SHP77 (cell line): ENCODE measurements at regions not wholly inside any gene's neighbourhood (a gene's known extent, or its start where the extent isn't known, plus 50 kb on each side); places are given as distances from the start of the nearest gene placed in this dataset.
A peak's percentile ranks its signal among the peaks of the same experiment; 100 is the strongest.

Experiments used
- DNase-seq, 2 experiments: peaks; one replicate each; lab custom pipeline; 2025; lab: John Stamatoyannopoulos, UW

DNA sequence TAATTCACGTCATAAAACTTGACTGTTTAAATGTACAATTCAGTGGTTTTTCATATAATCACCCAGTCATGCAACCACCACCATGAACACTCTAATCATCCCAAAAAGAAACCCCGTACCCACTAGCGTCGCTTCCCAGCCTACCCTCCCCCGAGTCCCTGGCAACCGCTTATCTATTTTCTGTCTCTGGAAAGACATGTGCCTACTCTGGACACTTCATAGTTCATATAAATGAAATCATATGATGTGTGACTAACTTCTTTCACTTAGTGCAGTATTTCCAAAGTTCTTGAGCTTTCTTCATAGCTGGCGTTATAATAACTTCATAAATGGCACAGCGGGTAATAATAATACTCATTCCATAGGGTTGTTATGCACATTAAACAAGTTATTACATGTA, 215.2 kb downstream of the MYLK4 start:
- no peak for DNase-seq

DNA sequence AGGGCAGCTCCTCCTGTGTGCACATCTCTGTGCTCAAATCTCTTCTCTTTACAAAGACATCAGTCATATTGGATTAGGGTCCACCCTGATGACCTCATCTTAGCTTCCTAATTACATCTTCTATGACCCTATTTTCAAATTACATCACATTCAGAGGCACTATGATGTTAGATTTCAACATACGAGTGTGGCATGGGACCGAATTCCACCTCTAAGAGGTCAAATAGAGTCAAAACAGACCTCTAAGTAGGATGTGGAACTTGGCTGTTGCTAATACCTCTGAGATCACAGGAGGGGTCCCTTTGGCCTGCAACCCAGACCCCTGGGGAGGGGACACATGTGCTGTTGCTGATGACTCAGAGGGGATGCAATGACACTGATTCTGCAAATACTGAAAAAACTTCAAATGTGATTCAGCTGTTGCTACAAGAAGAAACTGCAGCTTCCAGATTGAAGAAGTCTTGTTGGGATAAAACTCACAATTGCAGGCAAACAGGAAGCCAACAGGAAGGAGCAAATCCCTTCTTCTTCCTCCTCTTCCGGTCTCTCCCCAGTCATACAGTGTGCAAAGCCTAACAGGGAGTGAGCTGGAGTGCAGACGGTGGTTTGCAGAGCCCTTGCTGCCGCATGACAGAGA, 216.2 kb downstream of the MYLK4 start:
- DNase-seq = no peak

DNA sequence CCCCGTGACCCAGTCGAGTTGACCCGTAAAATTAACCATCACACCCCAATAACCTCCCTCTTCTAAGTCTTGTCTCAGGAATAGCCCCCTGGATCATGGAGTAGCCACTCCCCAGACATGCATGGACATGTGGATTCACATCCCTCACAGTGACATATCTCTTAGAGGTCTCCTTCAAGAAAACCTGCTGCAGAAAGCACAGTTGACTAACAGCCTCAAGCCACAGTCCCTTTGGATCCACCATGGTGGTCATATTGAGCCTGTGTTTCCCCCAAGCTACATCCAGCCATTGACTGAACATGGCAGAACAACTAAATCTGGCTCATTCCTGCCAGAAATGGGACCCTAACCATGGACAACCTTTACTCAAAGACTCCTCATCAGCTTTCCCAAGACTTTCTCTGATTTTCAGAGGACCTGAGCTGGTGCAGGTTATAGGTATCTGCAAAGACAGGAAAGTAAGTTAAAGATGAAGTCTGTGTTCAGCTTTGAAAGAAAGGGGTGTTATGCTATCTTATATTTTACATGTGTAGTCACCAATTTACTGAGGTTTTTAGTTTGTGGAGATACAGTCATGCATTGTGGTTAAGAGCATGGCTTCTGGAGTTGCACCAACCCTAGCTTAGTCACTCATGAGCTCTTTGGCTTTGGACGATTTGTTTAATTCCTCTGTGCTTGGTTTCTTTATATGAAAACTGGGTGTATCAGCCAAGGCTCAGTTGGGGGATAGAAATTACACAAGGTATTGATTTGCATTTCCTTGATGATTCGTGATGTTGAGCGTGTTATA, 219.1 kb downstream of the MYLK4 start:
- no peak for DNase-seq

DNA sequence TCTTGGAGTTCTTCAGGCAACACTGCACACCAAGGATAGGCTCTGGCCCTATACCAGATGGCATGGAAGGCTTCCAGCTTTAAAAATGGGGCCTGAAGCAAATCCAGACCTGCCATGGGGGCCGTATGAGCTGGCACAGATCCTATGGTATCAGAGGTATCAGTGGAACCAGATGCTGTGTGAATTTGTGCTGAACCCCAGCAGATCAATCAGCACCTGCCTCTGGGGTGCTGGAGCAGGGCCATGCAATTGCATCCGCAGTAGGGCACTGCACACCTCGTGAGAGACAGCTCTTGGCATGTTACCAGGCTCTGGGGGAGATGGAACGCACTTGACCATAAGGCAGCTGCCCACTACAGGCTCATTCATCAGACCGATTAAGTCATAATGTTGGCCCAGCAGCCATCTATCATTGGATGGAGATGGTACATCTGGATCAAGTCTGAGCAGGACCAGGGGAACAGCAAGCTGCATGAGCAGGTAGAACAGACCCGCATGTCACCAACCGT, 221.5 kb downstream of the MYLK4 start:
- peak; percentile 94 for DNase-seq

DNA sequence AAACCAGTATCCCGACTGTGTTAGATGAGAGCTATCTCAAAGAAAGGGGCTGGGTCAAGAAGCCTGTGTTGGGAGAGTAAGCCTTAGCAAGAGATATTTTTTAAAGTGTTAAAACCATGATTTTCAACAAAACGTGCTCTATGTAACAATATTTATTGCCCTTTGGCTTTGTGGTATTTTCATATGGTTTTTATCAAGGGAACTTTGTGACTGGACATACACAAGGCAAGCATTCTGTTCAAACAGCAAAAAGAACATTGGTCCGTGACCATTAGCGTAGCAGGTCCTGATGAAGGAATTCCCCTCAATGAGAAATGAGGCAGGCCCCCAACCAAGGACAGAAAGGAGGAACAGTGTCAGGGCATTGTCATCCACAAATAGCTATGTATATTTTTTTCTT, 222.6 kb downstream of the MYLK4 start:
- no peak for DNase-seq

DNA sequence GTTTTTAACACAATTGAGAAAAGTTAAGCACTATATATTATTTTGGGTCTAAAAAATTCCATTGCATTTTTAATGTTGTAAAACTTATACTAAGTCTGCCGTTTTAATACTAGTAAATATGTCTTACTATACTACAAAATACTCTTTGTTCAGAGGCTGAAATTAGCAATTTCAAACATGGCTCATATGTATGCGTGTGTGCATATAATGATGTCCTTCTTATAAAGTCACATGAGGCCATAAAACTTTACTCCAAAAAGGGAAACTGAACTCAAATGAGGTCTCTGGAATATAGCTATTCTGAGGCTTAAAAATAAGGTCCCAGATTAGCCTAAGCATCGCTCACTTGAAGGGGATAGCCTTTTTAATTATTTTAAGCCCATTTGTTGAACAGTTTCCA, 224.0 kb downstream of the MYLK4 start:
- no peak for DNase-seq

DNA sequence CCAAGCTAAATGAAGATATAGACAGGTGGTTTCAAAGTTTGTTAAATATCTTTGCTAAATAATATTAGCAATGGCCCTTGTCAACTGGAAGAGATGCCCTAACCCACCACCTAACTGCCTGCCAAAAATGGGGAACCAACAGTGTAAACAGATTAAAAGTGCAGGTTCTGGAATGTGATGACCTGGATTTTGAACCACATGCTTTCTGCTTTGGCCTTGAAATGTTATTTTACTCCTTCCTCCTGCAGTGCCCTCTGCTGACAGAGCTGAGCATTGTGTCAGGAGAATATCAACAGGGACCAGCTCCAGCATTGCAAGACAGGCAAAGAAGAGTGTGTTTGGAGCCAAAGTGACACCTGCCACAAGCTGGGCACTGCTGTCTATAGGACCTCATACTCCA, 226.6 kb downstream of the MYLK4 start:
- peak; percentile 10 to 30 for DNase-seq

DNA sequence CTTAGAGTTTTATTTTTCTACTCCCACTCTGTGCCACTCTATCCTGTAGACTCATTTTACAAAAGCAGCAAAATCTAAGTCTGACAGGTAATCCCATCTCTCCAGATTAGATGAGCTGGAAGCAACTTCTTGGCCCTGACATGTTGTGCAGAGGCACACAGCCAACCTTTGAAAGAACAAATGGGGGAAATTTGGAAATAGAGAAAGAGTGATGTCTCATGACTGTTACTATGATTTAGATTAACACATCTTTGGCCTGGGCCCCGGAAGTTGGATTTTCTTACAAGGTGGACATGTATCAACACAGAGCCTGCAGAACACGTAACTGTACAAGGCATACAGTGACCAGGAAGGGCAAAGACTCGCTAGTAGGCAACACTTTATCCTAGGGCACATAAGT, 227.7 kb downstream of the MYLK4 start:
- no peak for DNase-seq

DNA sequence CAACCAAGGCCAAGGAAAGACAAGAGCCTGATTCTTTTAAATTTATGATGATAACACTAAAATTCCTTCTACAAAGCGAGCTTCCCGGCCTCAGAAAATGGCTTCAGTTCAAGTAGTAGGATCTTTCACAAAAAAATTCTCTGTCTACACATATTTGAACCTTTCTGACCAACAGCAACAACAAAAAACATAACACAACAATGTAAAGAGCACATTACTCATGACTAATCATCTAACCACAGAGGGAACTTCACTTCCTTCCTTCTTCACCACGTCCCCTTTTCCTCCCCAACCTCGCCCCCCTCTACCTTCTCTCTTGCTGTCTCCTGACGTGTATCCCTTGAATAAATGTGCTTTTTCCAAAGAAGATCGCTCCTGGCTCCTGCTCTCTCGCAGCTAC, 228.2 kb downstream of the MYLK4 start:
- no peak for DNase-seq

DNA sequence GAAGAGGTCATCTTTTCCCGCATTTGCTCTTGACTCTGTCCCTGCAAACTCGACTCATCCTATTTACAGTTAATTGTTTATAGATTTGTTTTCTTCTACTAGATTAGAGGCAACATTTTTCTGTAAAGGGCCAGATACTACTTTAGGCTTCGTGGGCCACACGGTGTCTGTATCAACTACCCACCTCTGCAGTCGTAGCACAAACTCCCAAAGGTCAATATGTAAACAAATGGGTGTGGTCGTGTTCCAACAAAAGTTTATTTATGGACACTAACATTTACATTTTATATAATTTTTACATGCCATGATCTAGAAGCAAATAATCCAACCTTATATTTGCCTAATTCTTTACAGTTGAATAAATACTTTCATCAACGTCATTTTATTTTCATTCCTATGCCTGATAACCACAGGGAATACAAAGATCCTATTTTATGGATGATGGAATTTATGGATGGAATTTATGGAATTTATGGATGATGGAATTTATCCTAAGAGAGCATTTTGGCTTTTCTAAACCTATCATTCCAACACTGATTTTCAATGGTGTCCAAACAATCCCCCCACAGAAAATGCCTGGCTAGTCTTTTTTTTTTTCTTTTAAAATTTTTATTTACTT, 232.8 kb downstream of the MYLK4 start:
- DNase-seq = no peak

DNA sequence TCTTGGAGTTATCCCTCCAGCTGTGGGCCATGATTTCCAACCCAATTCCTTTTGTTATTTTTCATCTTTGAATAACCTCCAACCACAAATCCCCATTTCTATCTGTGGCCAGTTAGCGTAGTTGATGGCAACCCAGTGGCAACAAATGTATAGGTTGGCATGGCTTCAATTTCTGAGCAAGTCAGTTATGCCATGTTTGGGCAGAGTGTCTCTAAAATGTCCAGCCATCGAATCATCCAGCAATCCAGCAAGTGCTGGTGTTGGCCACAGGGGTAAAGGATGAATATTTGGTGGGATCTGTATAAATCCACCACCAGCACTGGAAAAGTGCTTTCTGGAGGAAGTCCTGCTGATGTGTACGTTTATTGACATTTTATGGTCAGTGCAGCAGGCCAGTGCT, 233.3 kb downstream of the MYLK4 start:
- DNase-seq = no peak

DNA sequence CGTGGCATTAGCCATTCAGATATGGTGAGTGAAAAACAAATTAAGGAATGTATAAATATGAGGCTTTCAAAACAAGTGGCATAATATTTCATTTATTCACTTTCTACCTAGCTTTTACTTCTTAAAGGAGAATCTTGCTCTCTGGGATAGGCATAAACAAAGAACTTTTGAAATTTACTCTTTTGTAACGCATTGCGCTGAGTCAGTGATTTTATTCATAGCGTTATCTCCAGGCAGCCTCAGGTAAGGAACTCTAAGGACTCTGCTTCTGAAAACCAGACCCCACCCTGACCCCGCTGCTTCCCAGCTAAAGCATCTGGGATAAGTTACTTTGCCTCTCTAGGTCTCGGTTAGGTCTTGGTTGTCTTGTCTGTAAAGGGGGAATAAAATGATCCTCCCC, 234.7 kb downstream of the MYLK4 start:
- no peak for DNase-seq

DNA sequence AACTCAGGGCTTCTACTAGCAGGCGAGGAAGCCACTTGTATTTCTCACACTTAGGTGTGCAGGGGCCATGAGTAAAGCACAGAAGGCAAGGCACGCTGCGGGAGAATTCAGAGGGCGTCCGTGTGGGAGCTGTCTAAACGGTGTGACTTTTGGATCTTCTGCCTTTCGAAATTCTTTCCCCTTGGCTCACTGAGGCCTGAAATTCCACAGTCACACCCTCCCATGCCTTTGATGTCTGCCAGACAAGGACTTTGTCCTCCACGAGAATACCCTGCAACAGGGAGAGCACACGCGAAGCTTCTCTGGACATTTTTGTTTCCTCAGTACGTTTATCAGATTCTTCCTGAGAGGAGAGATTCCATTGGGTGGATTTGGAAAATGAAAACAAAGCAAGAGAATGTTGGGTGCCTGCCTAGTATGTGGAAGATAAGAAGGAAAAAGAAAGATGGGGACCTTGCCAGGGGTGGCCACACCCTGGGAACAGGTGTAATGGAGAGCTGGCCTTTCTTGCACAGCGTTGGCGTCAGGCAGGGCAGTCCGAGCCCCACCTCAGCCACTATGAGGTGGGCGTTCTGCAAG, 235.7 kb downstream of the MYLK4 start:
- no peak for DNase-seq

DNA sequence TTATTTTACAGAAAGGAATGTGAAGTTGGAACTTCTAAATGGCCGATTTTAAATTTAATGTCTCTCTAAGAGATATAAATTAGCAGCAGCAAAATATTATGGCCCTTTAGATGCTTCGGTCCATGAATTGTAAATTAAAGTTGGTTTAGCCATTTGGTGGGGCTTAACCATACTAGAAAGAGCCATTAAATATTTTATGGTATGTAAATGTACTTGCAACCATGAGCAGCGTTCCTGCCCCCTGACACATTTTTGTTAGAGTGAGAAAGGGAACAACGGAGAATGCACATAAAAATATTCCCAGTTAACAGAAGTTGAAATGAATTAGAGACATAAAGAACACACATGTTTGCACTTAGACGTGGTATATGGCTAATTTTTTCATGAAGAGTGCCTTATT, 237.9 kb downstream of the MYLK4 start:
- DNase-seq = no peak

DNA sequence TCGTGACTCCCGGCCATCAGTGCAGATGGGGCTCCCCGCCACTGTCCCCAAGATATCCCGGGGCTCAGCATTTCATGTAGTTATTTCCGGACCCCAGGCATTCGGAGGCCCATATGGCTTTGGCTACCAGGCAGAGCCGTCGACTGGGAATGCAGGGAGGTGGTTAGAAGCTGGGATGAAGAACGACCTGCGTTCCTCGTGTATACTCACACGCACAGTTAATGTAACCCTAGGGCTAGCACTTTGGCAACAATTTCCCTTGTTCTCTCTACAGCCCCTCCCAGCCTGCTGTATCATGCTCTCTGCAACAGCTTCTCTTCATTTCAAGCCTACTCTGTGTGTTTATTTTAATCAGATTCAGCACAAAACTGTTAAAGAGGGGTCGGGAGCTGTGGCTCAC, 240.4 kb downstream of the MYLK4 start:
- no peak for DNase-seq

DNA sequence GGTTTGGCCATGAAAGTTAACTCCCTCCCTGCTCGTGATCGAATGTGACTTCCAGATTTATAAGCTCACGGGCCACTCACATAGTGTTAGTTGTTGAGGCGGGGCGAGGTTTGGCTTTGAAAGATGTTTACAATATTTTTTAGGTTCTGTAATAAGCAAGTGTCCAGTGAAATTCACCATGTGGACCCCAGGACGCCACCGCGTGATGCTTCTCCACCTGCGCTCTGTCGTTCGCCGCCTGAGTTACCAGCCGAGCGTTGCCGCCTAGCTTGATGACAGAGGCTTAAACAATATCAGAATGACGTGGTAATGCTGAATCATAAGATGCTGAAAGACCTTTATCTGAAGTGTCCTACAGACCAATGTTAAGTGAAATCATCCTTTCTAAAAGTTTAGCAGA, 241.0 kb downstream of the MYLK4 start:
- DNase-seq = no peak

DNA sequence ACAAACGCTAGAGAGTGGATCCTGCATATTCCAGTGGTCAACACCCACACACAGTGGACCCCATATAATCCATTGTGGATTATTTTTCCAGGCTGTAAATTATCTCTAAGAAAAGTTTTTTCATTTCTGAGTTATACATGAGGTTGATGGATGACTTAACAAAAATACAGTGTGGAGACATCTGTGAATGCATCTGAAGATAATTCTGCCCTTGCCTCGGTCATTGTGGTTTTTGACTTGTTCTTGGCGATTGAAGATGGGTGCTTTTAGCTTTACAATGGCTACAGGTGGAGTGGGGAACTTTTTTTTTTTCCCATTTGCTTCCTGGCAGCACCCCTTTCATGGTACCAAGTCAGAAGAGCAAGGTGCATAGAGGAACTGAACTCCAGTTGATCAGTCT, 242.7 kb downstream of the MYLK4 start:
- DNase-seq = no peak

DNA sequence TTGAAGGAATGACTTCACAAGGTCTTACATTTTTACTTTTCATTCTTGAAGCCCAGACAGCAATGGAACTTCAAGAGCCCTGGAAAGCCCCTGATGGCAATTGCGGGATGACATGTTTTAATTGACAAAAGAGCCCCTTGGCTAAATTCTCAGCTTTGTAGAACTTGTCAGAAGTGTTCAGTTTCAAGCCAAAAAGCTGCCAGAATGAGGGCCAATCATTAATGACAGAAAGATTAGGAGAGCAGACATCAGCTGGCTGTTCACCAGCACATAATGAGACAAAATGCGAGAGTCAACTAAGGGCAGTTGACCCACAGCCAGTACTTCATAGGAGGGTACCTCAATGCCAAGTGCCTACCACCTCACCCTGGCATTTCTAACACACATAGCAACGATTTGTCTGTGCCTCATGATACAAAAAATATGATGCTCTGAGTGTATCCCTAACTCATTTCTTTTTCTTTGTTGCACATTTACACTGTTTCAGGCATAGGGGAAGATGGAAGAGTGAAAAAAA, 243.1 kb downstream of the MYLK4 start:
- no peak for DNase-seq

DNA sequence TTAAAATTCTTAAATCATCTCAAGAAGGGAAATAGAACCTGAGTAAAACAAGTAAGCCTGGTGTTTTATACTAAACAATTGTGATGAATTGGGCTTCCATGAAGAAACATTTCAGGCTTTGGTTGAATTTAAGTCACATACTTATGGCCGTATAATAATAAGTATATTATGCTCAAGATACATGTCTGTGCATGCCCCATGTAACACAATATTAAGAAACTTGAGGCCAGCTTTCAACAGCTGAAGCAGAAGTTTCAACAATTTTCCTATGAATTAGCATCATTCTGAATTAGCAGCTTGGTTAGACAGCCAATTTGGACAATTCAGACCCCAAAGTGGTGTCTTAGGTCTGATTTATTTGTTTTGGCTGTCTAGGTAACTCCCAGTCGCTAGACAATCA, 243.7 kb downstream of the MYLK4 start:
- no peak for DNase-seq

DNA sequence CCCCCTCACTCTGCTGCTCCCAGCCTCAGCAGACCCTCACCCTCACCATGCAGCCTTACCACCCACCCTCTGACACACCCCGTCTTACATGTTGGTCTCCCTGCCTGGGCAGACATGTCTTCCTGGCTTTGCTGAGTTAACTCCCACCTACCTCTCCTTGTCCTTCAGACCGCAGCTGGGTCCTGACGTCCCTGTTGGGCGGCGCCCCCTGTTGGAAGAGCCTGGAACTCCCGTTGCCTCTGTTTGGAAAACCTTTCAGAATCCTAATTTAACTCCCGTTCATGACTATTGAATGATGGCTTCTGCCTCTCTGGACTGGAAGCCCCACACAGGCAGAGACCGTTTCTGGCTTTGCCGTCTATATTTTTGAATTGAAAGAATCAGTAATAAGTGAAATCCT, 245.1 kb downstream of the MYLK4 start:
- peak; percentile 16 to 23 for DNase-seq

DNA sequence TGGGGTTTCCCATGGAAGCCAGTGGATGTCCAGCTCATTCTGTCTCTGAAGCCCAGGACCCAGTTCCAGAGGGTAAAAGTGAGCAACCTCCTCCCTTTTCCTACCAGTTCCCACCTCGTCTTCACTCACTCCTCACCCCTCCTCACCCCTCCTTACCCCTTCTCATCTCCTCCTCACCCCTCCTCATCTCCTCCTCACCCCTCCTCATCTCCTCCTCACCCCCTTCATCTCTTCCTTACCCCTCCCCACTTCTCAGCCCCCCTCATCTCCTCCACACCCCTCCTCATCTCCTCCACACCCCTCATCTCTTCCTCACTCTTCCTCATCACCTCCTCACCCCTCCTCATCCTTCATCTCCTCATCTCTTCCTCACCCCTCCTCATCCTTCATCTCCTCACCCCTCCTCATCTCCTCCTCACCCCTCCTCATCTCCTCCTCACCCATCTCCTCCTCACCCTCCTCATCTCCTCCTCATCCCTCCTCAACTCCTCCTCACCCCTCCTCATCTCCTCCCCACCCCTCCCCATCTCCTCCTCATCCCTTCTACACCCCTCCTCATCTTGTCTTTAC, 246.1 kb downstream of the MYLK4 start:
- no peak for DNase-seq

DNA sequence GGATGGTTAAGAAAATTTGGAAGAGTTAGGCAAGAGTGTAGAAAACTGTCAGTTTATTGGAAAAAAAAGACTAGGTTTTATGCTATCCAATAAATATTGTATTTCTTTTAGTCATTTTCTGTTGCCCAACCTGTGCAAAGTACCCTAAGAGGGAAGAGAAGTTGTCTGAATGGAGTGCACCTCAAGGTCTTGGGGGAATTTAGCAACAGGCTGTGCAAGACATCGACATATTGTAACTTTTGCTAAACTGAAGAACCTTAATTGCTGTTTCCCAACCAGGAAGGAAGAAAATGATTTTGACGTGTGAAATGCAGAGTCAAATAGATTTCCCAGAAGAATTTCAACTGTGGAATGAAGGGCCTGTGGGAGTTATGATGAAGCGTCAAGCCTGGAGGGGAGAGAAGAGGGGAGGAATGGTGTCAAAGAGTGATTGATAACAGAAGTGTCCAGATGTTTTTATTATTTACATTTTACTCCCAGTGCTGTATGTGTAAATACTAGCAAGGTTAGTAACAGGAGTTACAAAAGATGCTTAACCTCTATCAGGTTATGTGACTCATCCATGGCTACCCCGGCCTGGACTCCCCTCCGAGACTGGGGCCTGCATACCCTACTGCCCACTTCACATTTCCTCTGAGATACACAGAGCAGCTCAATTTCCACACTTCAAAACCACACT, 246.8 kb downstream of the MYLK4 start:
- DNase-seq = peak in 1 of 2 experiments; percentile 9
